Panc1 (cell line): ENCODE measurements at regions not wholly inside any gene's neighbourhood (a gene's known extent, or its start where the extent isn't known, plus 50 kb on each side); places are given as distances from the start of the nearest gene placed in this dataset.

Experiments used
- ATAC-seq: fragments of 200-7000 bp; cut with Tn5 transposase; 2 replicates; pipeline ENCODE4 v1.9.1; 2020; ENCODE audit warnings: mild to moderate bottlenecking, moderate library complexity
- BruUV-seq: library from RNA; stranded (reverse); fragments of 400-500 nt; replicated peaks from 2 replicates; lab custom pipeline; 2021; lab: Mats Ljungman, UMichigan
- CTCF ChIA-PET: fragments of 300-600 bp; sonication (Branson Sonifier 250); formaldehyde crosslinking; loops from one replicate; lab custom pipeline; 2022; ENCODE audit warnings: antibody characterized with exemption; lab: Charles Lee
- POLR2A ChIA-PET: fragments of 300-600 bp; sonication (Branson Sonifier 250); formaldehyde crosslinking; loops from one replicate; lab custom pipeline; 2022; ENCODE audit warnings: antibody characterized with exemption; lab: Charles Lee
- DNase-seq: peaks from one replicate; pipeline ENCODE4 v3.0.0-alpha.2; 2010; ENCODE audit warnings: low read depth, low spot score
- H3K27ac ChIP-seq: 2 replicates; pipeline ENCODE4 v1.5.1; 2011; ENCODE audit warnings: mild to moderate bottlenecking, low read length, inconsistent platforms
- H3K27me3 ChIP-seq: fragments of 200-500 bp; sonication (Bioruptor generic); 2 replicates; pipeline ENCODE4 v1.6.0; 2014; ENCODE audit warnings: low read length, inconsistent platforms; ENCODE audit not compliant: control insufficient read depth, insufficient read depth
- H3K36me3 ChIP-seq: fragments of 200-500 bp; sonication (Bioruptor generic); 2 replicates; pipeline ENCODE4 v1.5.1; 2014; ENCODE audit warnings: inconsistent platforms, mild to moderate bottlenecking, low read length, moderate library complexity; ENCODE audit not compliant: control insufficient read depth, insufficient read depth
- H3K4me1 ChIP-seq: 2 replicates; pipeline ENCODE4 v1.5.1; 2011; ENCODE audit warnings: inconsistent platforms, mild to moderate bottlenecking, low read length, moderate library complexity; ENCODE audit not compliant: control insufficient read depth, insufficient read depth
- H3K4me3 ChIP-seq, 2 experiments: 2 replicates each; pipeline ENCODE4 v1.5.1; 2011 to 2012; ENCODE audit warnings: low read depth in 2 of 2, low read length in 2 of 2, mild to moderate bottlenecking in 2 of 2, inconsistent platforms in 1 of 2, moderate library complexity in 1 of 2
- H3K9me3 ChIP-seq: fragments of 200-500 bp; sonication (Bioruptor generic); 2 replicates; pipeline ENCODE4 v1.5.1; 2014; ENCODE audit warnings: low read depth, mild to moderate bottlenecking, inconsistent platforms, low read length, moderate library complexity; ENCODE audit not compliant: control insufficient read depth, insufficient read depth
- POLR2AphosphoS5 ChIP-seq: IDR thresholded peaks from 2 replicates; pipeline ENCODE4 v1.6.1; 2012; ENCODE audit warnings: mild to moderate bottlenecking, low read depth, low read length, moderate library complexity
- SIN3A ChIP-seq: IDR thresholded peaks from 2 replicates; pipeline ENCODE4 v1.6.1; 2012; ENCODE audit warnings: low read depth, mild to moderate bottlenecking, low read length, moderate library complexity, borderline replicate concordance; ENCODE audit not compliant: insufficient read depth
- TCF7L2 ChIP-seq: IDR thresholded peaks from 2 replicates; pipeline ENCODE4 v1.6.1; 2011; ENCODE audit warnings: mild to moderate bottlenecking, low read depth, low read length, inconsistent platforms
- in situ Hi-C: cut with HindIII; loops from 2 replicates; pipeline ENCODE4 v1.10.0; 2016; ENCODE audit warnings: low sequenced_read_pairs, low pct_unique_long_range_greater_than_20kb
- intact Hi-C: fragments of 100-400 bp; cut with micrococcal nuclease; formaldehyde crosslinking; loops from one replicate; pipeline ENCODE4 v1.10.0; 2022; ENCODE audit not compliant: unreplicated experiment
- TF ChIP-seq, protein P1 (sequence below): fragments of 450-650 bp; IDR thresholded peaks from 2 replicates; pipeline ENCODE4 v1.5.1; 2017; ENCODE audit warnings: mild to moderate bottlenecking
- TF ChIP-seq, protein P2 (sequence below), 2 experiments: IDR thresholded peaks; 2 replicates each; pipeline ENCODE4 v1.6.1; 2011 to 2012; ENCODE audit warnings: low read depth in 2 of 2, control low read depth in 1 of 2, low read length in 1 of 2, mild to moderate bottlenecking in 1 of 2, moderate library complexity in 1 of 2; ENCODE audit not compliant: insufficient read depth in 1 of 2

DNA sequence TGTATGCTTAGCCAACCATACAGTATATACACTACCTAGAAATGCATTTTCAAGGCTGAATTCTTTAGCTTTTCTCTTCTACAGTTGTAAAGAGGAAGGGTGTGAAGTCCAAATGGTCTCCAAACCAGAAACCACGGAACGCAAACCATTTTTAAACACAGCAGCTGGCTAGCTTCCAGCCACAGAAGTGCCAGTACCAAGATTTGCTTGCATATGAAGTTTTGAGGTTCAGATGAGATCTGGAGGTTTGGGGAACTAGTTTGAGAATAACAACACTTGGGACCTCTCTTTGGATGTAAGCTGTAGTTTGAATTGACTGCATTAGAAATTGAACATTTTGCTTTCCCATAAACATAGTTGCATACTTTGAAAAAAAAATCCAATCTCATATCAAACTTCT is 1243.5 kb downstream of the EFNB2 start:
- intact Hi-C loops = no loop called here
- Histone ChIP-seq H3K27ac (no peak overlapping the region), H3K36me3 (no peaks in the 10 kb centered on the region), H3K9me3 (no peaks in the 10 kb centered on the region), H3K4me1 (no peaks in the 10 kb centered on the region), H3K4me3 (no peak overlapping the region), H3K27me3 (no peaks in the 10 kb centered on the region)
- no peak for TF ChIP-seq POLR2AphosphoS5
- TF ChIP-seq, protein P1, sequence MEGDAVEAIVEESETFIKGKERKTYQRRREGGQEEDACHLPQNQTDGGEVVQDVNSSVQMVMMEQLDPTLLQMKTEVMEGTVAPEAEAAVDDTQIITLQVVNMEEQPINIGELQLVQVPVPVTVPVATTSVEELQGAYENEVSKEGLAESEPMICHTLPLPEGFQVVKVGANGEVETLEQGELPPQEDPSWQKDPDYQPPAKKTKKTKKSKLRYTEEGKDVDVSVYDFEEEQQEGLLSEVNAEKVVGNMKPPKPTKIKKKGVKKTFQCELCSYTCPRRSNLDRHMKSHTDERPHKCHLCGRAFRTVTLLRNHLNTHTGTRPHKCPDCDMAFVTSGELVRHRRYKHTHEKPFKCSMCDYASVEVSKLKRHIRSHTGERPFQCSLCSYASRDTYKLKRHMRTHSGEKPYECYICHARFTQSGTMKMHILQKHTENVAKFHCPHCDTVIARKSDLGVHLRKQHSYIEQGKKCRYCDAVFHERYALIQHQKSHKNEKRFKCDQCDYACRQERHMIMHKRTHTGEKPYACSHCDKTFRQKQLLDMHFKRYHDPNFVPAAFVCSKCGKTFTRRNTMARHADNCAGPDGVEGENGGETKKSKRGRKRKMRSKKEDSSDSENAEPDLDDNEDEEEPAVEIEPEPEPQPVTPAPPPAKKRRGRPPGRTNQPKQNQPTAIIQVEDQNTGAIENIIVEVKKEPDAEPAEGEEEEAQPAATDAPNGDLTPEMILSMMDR = no peak
- TF ChIP-seq, protein P2, sequence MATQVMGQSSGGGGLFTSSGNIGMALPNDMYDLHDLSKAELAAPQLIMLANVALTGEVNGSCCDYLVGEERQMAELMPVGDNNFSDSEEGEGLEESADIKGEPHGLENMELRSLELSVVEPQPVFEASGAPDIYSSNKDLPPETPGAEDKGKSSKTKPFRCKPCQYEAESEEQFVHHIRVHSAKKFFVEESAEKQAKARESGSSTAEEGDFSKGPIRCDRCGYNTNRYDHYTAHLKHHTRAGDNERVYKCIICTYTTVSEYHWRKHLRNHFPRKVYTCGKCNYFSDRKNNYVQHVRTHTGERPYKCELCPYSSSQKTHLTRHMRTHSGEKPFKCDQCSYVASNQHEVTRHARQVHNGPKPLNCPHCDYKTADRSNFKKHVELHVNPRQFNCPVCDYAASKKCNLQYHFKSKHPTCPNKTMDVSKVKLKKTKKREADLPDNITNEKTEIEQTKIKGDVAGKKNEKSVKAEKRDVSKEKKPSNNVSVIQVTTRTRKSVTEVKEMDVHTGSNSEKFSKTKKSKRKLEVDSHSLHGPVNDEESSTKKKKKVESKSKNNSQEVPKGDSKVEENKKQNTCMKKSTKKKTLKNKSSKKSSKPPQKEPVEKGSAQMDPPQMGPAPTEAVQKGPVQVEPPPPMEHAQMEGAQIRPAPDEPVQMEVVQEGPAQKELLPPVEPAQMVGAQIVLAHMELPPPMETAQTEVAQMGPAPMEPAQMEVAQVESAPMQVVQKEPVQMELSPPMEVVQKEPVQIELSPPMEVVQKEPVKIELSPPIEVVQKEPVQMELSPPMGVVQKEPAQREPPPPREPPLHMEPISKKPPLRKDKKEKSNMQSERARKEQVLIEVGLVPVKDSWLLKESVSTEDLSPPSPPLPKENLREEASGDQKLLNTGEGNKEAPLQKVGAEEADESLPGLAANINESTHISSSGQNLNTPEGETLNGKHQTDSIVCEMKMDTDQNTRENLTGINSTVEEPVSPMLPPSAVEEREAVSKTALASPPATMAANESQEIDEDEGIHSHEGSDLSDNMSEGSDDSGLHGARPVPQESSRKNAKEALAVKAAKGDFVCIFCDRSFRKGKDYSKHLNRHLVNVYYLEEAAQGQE (IDR thresholded peaks at IDR 0.05; ENCODE audit: insufficient read depth in 1 of 2, low read depth in 2 of 2, low read length in 1 of 2) = no peak
- no peak for TF ChIP-seq TCF7L2
- TF ChIP-seq SIN3A = no peak
- DNase-seq (no peak), ATAC-seq (no peak)
- BruUV-seq = no TSS peak
- in situ Hi-C loops = no loop called here
- CTCF ChIA-PET = no interaction called here
- POLR2A ChIA-PET = interaction anchor here (0.6 kb wide), 1 partner anchor 201 kb away, joined by 4 read pairs; no protein-coding TSS in a partner anchor

DNA sequence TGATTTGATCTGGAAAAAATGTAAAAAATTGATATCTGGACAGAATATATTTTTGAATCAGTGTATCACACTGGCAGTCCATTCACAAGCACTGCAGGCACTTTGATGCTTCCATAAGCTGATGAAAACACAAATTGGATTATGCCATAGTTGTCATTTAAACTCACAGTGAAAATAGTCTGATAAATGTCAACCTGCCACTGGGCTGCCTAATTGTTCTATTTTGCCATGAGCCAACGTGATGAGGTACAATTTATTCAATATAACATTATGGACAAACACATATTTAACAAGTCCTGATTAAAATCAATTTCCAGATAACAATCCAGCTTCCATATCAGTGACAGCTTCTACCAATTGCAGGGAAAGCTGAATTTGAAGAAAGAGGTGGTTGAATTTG is 1244.9 kb downstream of the EFNB2 start:
- ChIA-PET CTCF (no interaction called here), POLR2A (no interaction called here)
- intact Hi-C loops (no loop called here), in situ Hi-C loops (no loop called here)
- Histone ChIP-seq H3K27me3 (no peaks in the 10 kb centered on the region), H3K36me3 (no peaks in the 10 kb centered on the region), H3K4me1 (no peaks in the 10 kb centered on the region), H3K27ac (no peak overlapping the region), H3K9me3 (no peaks in the 10 kb centered on the region), H3K4me3 (no peak overlapping the region)
- TF ChIP-seq, protein P1 = no peak
- TF ChIP-seq TCF7L2 (no peak), SIN3A (no peak), POLR2AphosphoS5 (no peak)
- TF ChIP-seq, protein P2 (IDR thresholded peaks at IDR 0.05; ENCODE audit: insufficient read depth in 1 of 2, low read depth in 2 of 2, low read length in 1 of 2) = no peak
- no TSS peak for BruUV-seq
- DNase-seq (no peak), ATAC-seq (no peak)
